Upper lobe of left lung (tissue), 4 donors: ENCODE measurements at regions not wholly inside any gene's neighbourhood (a gene's known extent, or its start where the extent isn't known, plus 50 kb on each side); places are given as distances from the start of the nearest gene placed in this dataset.

ENCODE experiments used
- CTCF ChIP-seq, 6 experiments: fragments of 450-650 bp in 4 of 6; fragments of 200-600 bp in 2 of 6; sonication (generic) in 2 of 6; IDR thresholded peaks; one replicate each; pipeline ENCODE4 v1.5.1; 2016 to 2019; ENCODE audit warnings: antibody characterized with exemption in 6 of 6
- EP300 ChIP-seq, 4 donors: sonication (generic); formaldehyde crosslinking; IDR thresholded peaks; one replicate each; pipeline ENCODE4 v1.5.1; 2017; ENCODE audit warnings: antibody characterized with exemption in 4 of 4, control low read depth in 2 of 4
- POLR2A ChIP-seq, 4 donors: fragments of 450-650 bp; IDR thresholded peaks; one replicate each; pipeline ENCODE4 v1.5.1; 2016 to 2017; ENCODE audit warnings: antibody characterized with exemption in 4 of 4, mild to moderate bottlenecking in 2 of 4
- POLR2AphosphoS5 ChIP-seq, 2 donors: sonication (generic); formaldehyde crosslinking; IDR thresholded peaks; one replicate each; pipeline ENCODE4 v1.5.1; 2017; ENCODE audit warnings: antibody characterized with exemption in 2 of 2

GRCh38 chr14:95439881-95440280, 76.6 kb downstream of the SYNE3 start:
- TF ChIP-seq CTCF (IDR thresholded peaks at IDR 0.05) (no peak), EP300 (IDR thresholded peaks at IDR 0.05) (no peak), POLR2AphosphoS5 (IDR thresholded peaks at IDR 0.05) (no peak), POLR2A (IDR thresholded peaks at IDR 0.05) (no peak)
